ENCODE measurements at regions not wholly inside any gene's neighbourhood (a gene's known extent, or its start where the extent isn't known, plus 50 kb on each side); places are given as distances from the start of the nearest gene placed in this dataset.

GRCh38 chr3:67082533-67083024 lies 84.5 kb downstream of the KBTBD8 start:
- no peak for TF ChIP-seq CTCF (conservative IDR thresholded peaks at IDR 0.05)
- no peak overlapping the region for H3K9ac ChIP-seq (ENCODE audit: extremely low read depth, low read length, poor library complexity, severe bottlenecking)
- H3K4me3 Mint-ChIP-seq = no peak overlapping the region
- peaks cover 53% of the 10 kb centered on the region for H3K27me3 Mint-ChIP-seq (ENCODE audit: insufficient read depth)
- H3K36me3 Mint-ChIP-seq (ENCODE audit: low read depth) = no peaks in the 10 kb centered on the region
- H3K9me3 ChIP-seq (ENCODE audit: control insufficient read depth, low read length) = peaks cover 13% of the 10 kb centered on the region
- H3K27ac Mint-ChIP-seq = no peak overlapping the region
- H3K36me3 ChIP-seq (ENCODE audit: control insufficient read depth, insufficient read depth, low read length) = no peaks in the 10 kb centered on the region
- no peak overlapping the region for H3K4me3 ChIP-seq (ENCODE audit: low read length)
- no peak overlapping the region for H3K27ac ChIP-seq (ENCODE audit: low read depth, low read length)
- no peak for DNase-seq
- peaks cover 8% of the 10 kb centered on the region for H3K9me3 Mint-ChIP-seq
- peaks cover 2% of the 10 kb centered on the region for H3K4me1 Mint-ChIP-seq
- H3K27me3 ChIP-seq (ENCODE audit: control insufficient read depth, insufficient read depth, low read length, poor library complexity, severe bottlenecking) = no peaks in the 10 kb centered on the region
- 96 to 100% methylated on average over 2 to 4 of the region's 4 CpGs for WGBS, 2 experiments (ENCODE audit: insufficient coverage in 1 of 2, insufficient read length in 1 of 2)
- H3K4me1 ChIP-seq (ENCODE audit: control insufficient read depth, insufficient read depth, low read length) = no peaks in the 10 kb centered on the region

- Histone ChIP-seq H3K4me1 (ENCODE audit: control insufficient read depth, insufficient read depth, low read length) (no peaks in the 10 kb centered on the region), H3K27ac (ENCODE audit: low read depth, low read length) (no peak overlapping the region), H3K36me3 (ENCODE audit: control insufficient read depth, insufficient read depth, low read length) (no peaks in the 10 kb centered on the region), H3K9me3 (ENCODE audit: control insufficient read depth, low read length) (peaks cover 20% of the 10 kb centered on the region), H3K9ac (ENCODE audit: extremely low read depth, low read length, poor library complexity, severe bottlenecking) (no peak overlapping the region), H3K27me3 (ENCODE audit: control insufficient read depth, insufficient read depth, low read length, poor library complexity, severe bottlenecking) (no peaks in the 10 kb centered on the region), H3K4me3 (ENCODE audit: low read length) (no peak overlapping the region)
- no peaks in the 10 kb centered on the region for H3K36me3 Mint-ChIP-seq (ENCODE audit: low read depth)
- no peak for DNase-seq
- no peak for TF ChIP-seq CTCF (conservative IDR thresholded peaks at IDR 0.05)
- no peak overlapping the region for H3K27ac Mint-ChIP-seq
- H3K4me3 Mint-ChIP-seq = no peak overlapping the region
- WGBS, 2 experiments (ENCODE audit: insufficient coverage in 1 of 2, insufficient read length in 1 of 2) = 100% methylated on average over 1 of the region's 1 CpG; no CpG with 5 or more reads in 1 of the 2 experiments
- H3K9me3 Mint-ChIP-seq = peaks cover 13% of the 10 kb centered on the region
- peaks cover 60% of the 10 kb centered on the region for H3K27me3 Mint-ChIP-seq (ENCODE audit: insufficient read depth)
- peaks cover 2% of the 10 kb centered on the region for H3K4me1 Mint-ChIP-seq
These were observed 85.2 kb downstream of the KBTBD8 start for GRCh38 chr3:67083277-67083676.

- Mint-ChIP-seq H3K4me3 (no peak overlapping the region), H3K27ac (no peak overlapping the region), H3K27me3 (ENCODE audit: insufficient read depth) (peaks cover 53% of the 10 kb centered on the region), H3K36me3 (ENCODE audit: low read depth) (no peaks in the 10 kb centered on the region), H3K4me1 (peaks cover 2% of the 10 kb centered on the region), H3K9me3 (peaks cover 13% of the 10 kb centered on the region)
- TF ChIP-seq CTCF (conservative IDR thresholded peaks at IDR 0.05) = no peak
- H3K9ac ChIP-seq (ENCODE audit: extremely low read depth, low read length, poor library complexity, severe bottlenecking) = no peak overlapping the region
- no peak overlapping the region for H3K27ac ChIP-seq (ENCODE audit: low read depth, low read length)
- WGBS, 2 experiments (ENCODE audit: insufficient coverage in 1 of 2, insufficient read length in 1 of 2) = 88 to 100% methylated on average over 1 of the region's 1 CpG
- no peak overlapping the region for H3K4me3 ChIP-seq (ENCODE audit: low read length)
- no peaks in the 10 kb centered on the region for H3K27me3 ChIP-seq (ENCODE audit: control insufficient read depth, insufficient read depth, low read length, poor library complexity, severe bottlenecking)
- no peaks in the 10 kb centered on the region for H3K4me1 ChIP-seq (ENCODE audit: control insufficient read depth, insufficient read depth, low read length)
- H3K9me3 ChIP-seq (ENCODE audit: control insufficient read depth, low read length) = peaks cover 21% of the 10 kb centered on the region
- DNase-seq = no peak
- no peaks in the 10 kb centered on the region for H3K36me3 ChIP-seq (ENCODE audit: control insufficient read depth, insufficient read depth, low read length)
These were observed 89.7 kb downstream of the KBTBD8 start for GRCh38 chr3:67087788-67088187.
